Spleen (tissue), 7 donors: ENCODE measurements at regions not wholly inside any gene's neighbourhood (a gene's known extent, or its start where the extent isn't known, plus 50 kb on each side); places are given as distances from the start of the nearest gene placed in this dataset.
A peak's percentile ranks its signal among the peaks of the same experiment; 100 is the strongest.

Source experiments
- POLR2AphosphoS5 ChIP-seq, 3 donors: sonication (generic); formaldehyde crosslinking; IDR thresholded peaks; one replicate each; pipeline ENCODE4 v1.5.1; 2017; ENCODE audit warnings: antibody characterized with exemption in 3 of 3
- TF ChIP-seq, protein P1 (sequence below), 11 experiments: fragments of 200-600 bp in 7 of 11; fragments of 450-650 bp in 4 of 11; sonication (generic) in 4 of 11; IDR thresholded peaks in 8 of 11; conservative IDR thresholded peaks in 3 of 11; 1 replicate in 7 of 11; 2 replicates in 4 of 11; pipeline versions ENCODE4 v1.4.0 to v1.8.0; 2016 to 2021; ENCODE audit warnings: antibody characterized with exemption in 11 of 11, inconsistent platforms in 4 of 11, mild to moderate bottlenecking in 1 of 11
- donor health status: DM: no; HTN: no; CAD: no; lungs with moderate emphysema.
- donor health status: DM: no; HTN: no; CAD: no.
- donor health status: DM: no; HTN: no; CAD: no.

- TF ChIP-seq POLR2AphosphoS5 (IDR thresholded peaks at IDR 0.05) = no peak
- TF ChIP-seq, protein P1, sequence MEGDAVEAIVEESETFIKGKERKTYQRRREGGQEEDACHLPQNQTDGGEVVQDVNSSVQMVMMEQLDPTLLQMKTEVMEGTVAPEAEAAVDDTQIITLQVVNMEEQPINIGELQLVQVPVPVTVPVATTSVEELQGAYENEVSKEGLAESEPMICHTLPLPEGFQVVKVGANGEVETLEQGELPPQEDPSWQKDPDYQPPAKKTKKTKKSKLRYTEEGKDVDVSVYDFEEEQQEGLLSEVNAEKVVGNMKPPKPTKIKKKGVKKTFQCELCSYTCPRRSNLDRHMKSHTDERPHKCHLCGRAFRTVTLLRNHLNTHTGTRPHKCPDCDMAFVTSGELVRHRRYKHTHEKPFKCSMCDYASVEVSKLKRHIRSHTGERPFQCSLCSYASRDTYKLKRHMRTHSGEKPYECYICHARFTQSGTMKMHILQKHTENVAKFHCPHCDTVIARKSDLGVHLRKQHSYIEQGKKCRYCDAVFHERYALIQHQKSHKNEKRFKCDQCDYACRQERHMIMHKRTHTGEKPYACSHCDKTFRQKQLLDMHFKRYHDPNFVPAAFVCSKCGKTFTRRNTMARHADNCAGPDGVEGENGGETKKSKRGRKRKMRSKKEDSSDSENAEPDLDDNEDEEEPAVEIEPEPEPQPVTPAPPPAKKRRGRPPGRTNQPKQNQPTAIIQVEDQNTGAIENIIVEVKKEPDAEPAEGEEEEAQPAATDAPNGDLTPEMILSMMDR (IDR thresholded peaks at IDR 0.05 in 8 of 11, conservative IDR thresholded peaks at IDR 0.05 in 3 of 11) = peak in 7 of 11 experiments; percentile 14 to 55 (median 28)
Observed at GRCh38 chr3:94234177-94234788, 171.4 kb downstream of the NSUN3 start.
